GM23338 (cell line): ENCODE measurements at regions not wholly inside any gene's neighbourhood (a gene's known extent, or its start where the extent isn't known, plus 50 kb on each side); places are given as distances from the start of the nearest gene placed in this dataset.

ENCODE experiments used
- ATAC-seq: fragments of 200-7000 bp; cut with Tn5 transposase; 3 replicates; pipeline ENCODE4 v1.9.1; 2020
- DNase-seq: peaks from one replicate; pipeline ENCODE4 v3.0.0-alpha.2; 2015; ENCODE audit warnings: low spot score
- H2AFZ ChIP-seq: fragments of 200-600 bp; sonication (generic); 2 replicates; pipeline ENCODE4 v1.8.0; 2016; ENCODE audit warnings: antibody characterized with exemption, mild to moderate bottlenecking, moderate library complexity
- H3F3A ChIP-seq: fragments of 200-600 bp; sonication (generic); replicated peaks from 2 replicates; pipeline ENCODE4 v1.8.0; 2017; ENCODE audit warnings: antibody characterized with exemption, mixed run types, low read depth
- H3K27ac ChIP-seq: fragments of 200-600 bp; sonication (generic); 2 replicates; pipeline ENCODE4 v1.6.1; 2016; ENCODE audit warnings: low read depth
- H3K27me3 ChIP-seq: fragments of 200-600 bp; sonication (generic); 2 replicates; pipeline ENCODE4 v1.8.0; 2016; ENCODE audit warnings: mild to moderate bottlenecking, mixed run types, moderate library complexity; ENCODE audit not compliant: insufficient read depth
- H3K36me3 ChIP-seq: fragments of 200-600 bp; sonication (generic); 2 replicates; pipeline ENCODE4 v1.8.0; 2016; ENCODE audit warnings: mild to moderate bottlenecking; ENCODE audit not compliant: insufficient read depth
- H3K4me1 ChIP-seq: fragments of 200-600 bp; sonication (generic); 2 replicates; pipeline ENCODE4 v1.8.0; 2016; ENCODE audit warnings: mild to moderate bottlenecking, moderate library complexity; ENCODE audit not compliant: insufficient read depth
- H3K4me2 ChIP-seq: fragments of 200-600 bp; sonication (generic); 2 replicates; pipeline ENCODE4 v1.7.1; 2017; ENCODE audit warnings: mixed run types
- H3K4me3 ChIP-seq: fragments of 200-600 bp; sonication (generic); 2 replicates; pipeline ENCODE4 v1.6.1; 2016; ENCODE audit warnings: mixed run types
- H3K79me2 ChIP-seq: fragments of 200-600 bp; sonication (generic); replicated peaks from 2 replicates; pipeline ENCODE4 v1.8.0; 2017; ENCODE audit warnings: mild to moderate bottlenecking; ENCODE audit not compliant: insufficient read depth
- H3K9me2 ChIP-seq: fragments of 200-600 bp; sonication (generic); 2 replicates; pipeline ENCODE4 v1.8.0; 2017; ENCODE audit not compliant: insufficient read depth
- H4K20me1 ChIP-seq: fragments of 200-600 bp; sonication (generic); replicated peaks from 2 replicates; pipeline ENCODE4 v1.8.0; 2017; ENCODE audit warnings: mild to moderate bottlenecking; ENCODE audit not compliant: insufficient read depth
- H3K27ac Mint-ChIP-seq: 2 replicates; pipeline ENCODE4 v1.8.0; 2020; ENCODE audit warnings: inconsistent platforms, mild to moderate bottlenecking, moderate library complexity, mixed read lengths
- H3K27me3 Mint-ChIP-seq: 3 replicates; pipeline ENCODE4 v1.8.0; 2022; ENCODE audit warnings: low read depth, mild to moderate bottlenecking, moderate library complexity, mixed read lengths, inconsistent platforms; ENCODE audit not compliant: insufficient read depth, poor library complexity
- H3K36me3 Mint-ChIP-seq: 3 replicates; pipeline ENCODE4 v1.8.0; 2021; ENCODE audit warnings: low read depth, mild to moderate bottlenecking, inconsistent platforms, moderate library complexity, mixed read lengths
- H3K4me1 Mint-ChIP-seq: 3 replicates; pipeline ENCODE4 v1.8.0; 2020; ENCODE audit warnings: mild to moderate bottlenecking, inconsistent platforms, mixed read lengths
- H3K4me3 Mint-ChIP-seq: 3 replicates; pipeline ENCODE4 v1.8.0; 2021; ENCODE audit warnings: moderate library complexity, mild to moderate bottlenecking, inconsistent platforms, mixed read lengths
- H3K9me3 Mint-ChIP-seq: 3 replicates; pipeline ENCODE4 v1.8.0; 2020; ENCODE audit warnings: moderate library complexity, mild to moderate bottlenecking, inconsistent platforms, mixed read lengths
- CTCF ChIP-seq, 2 experiments: fragments of 200-600 bp in 1 of 2; sonication (generic) in 1 of 2; conservative IDR thresholded peaks; 2 replicates each; pipeline versions ENCODE4 v1.5.1 to v1.6.1; 2016 to 2017; ENCODE audit warnings: antibody characterized with exemption in 2 of 2, low read depth in 2 of 2, mild to moderate bottlenecking in 2 of 2, moderate library complexity in 1 of 2
- EZH2 ChIP-seq: fragments of 200-600 bp; sonication (generic); IDR thresholded peaks from one replicate; pipeline ENCODE4 v1.8.0; 2017; ENCODE audit warnings: antibody characterized with exemption, mild to moderate bottlenecking, low read depth; ENCODE audit not compliant: unreplicated experiment
- JUNB ChIP-seq: IDR thresholded peaks from one replicate; pipeline ENCODE4 v1.6.1; 2016; ENCODE audit warnings: antibody characterized with exemption; ENCODE audit not compliant: unreplicated experiment
- NANOG ChIP-seq: IDR thresholded peaks from 2 replicates; pipeline ENCODE4 v1.6.1; 2016; ENCODE audit warnings: antibody characterized with exemption, borderline replicate concordance
- POLR2AphosphoS5 ChIP-seq: IDR thresholded peaks from 2 replicates; pipeline ENCODE4 v1.6.1; 2016; ENCODE audit warnings: antibody characterized with exemption, low read depth
- STAT1 ChIP-seq: IDR thresholded peaks from one replicate; pipeline ENCODE4 v1.6.1; 2016; ENCODE audit warnings: antibody characterized with exemption; ENCODE audit not compliant: unreplicated experiment
- ZNF114 ChIP-seq: fragments of 250-450 bp; sonication (Bioruptor Pico); IDR thresholded peaks from 2 replicates; pipeline ENCODE4 v1.5.0; 2020; ENCODE audit warnings: mild to moderate bottlenecking, moderate library complexity
- ZNF331 ChIP-seq: fragments of 250-450 bp; sonication (Bioruptor Pico); IDR thresholded peaks from 2 replicates; pipeline ENCODE4 v1.5.0; 2020; ENCODE audit warnings: low read depth, mild to moderate bottlenecking, moderate library complexity
- TF ChIP-seq, protein P1 (sequence below): IDR thresholded peaks from 2 replicates; pipeline ENCODE4 v1.6.1; 2016; ENCODE audit warnings: antibody characterized with exemption
- TF ChIP-seq, protein P2 (sequence below): fragments of 250-450 bp; sonication (Bioruptor Pico); IDR thresholded peaks from 2 replicates; pipeline ENCODE4 v1.5.0; 2020; ENCODE audit warnings: mild to moderate bottlenecking, moderate library complexity

DNA sequence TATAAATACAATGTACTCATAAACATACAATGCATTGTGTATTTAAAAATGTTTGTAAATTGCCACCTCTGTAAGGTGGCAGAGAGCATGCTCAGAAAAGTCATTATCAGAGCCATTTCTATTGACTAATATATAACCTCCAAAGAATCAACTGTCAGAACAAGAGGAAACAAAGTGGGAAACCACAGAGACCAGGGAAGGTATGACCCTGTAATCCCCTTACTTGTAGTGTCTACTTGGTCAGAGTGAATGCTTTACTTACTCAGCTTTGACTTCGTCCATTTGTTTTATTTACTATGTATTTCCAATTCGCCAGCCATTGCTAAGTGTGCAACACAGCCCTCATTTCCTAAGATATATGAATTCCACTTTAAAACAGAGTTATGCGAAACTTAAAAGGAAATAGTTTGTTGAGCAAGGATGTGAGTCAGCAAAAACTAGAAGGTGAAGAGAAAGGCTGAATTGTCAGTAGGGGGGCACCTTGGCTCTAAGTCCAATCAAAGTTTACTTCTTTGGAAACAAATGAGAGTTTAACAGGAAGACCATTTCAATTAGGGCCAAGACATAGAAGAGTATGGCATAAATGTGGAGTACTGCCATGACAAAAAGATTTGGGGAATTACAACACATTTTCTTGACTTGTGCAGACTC lies 671.7 kb upstream of the PTBP2 start:
- Mint-ChIP-seq H3K27me3 (no peaks in the 10 kb centered on the region), H3K27ac (no peak overlapping the region), H3K36me3 (peaks cover 15% of the 10 kb centered on the region), H3K9me3 (peaks cover 14% of the 10 kb centered on the region), H3K4me1 (no peaks in the 10 kb centered on the region), H3K4me3 (no peak overlapping the region)
- no peaks in the 10 kb centered on the region for H3K36me3 ChIP-seq
- ATAC-seq = no peak
- H2AFZ ChIP-seq = peak overlapping the region; percentile 85; the same call in 1 of the 2 replicates
- no peaks in the 10 kb centered on the region for H3K27me3 ChIP-seq
- H3K4me2 ChIP-seq = no peak overlapping the region
- no peak for DNase-seq
- peaks cover 24% of the 10 kb centered on the region for H3K9me2 ChIP-seq
- H3F3A ChIP-seq = no peaks in the 10 kb centered on the region
- no peaks in the 10 kb centered on the region for H3K4me1 ChIP-seq
- TF ChIP-seq CTCF (conservative IDR thresholded peaks at IDR 0.05; ENCODE audit: low read depth in 2 of 2) (no peak), NANOG (no peak), EZH2 (no peak), JUNB (no peak), ZNF331 (no peak)
- H4K20me1 ChIP-seq = no peaks in the 10 kb centered on the region
- no peak overlapping the region for H3K4me3 ChIP-seq
- no peak overlapping the region for H3K27ac ChIP-seq
- no peaks in the 10 kb centered on the region for H3K79me2 ChIP-seq

DNA sequence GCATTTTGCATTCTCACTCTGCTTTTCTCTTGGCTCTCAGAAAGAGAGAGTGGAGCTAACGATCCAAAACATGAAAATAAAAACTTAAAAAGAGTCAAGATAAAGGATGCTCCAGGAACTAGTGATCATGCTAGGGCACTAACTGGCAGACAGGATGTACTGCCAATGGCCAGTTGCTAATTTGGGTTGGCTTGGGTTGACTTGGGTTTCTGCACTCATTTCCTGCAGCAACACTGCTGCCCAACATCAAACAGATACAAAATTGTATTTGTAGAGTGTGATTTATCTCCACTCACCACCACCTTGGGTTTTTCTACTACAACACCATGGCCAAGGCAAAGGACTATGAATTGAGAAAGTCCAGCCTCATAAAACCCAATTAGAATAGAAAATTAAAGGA lies 662.3 kb upstream of the PTBP2 start:
- ATAC-seq = no peak
- H3F3A ChIP-seq = no peaks in the 10 kb centered on the region
- no peaks in the 10 kb centered on the region for H3K79me2 ChIP-seq
- DNase-seq = no peak
- H3K27ac ChIP-seq = no peak overlapping the region
- peaks cover 11% of the 10 kb centered on the region for H3K36me3 ChIP-seq
- no peak overlapping the region for H3K27ac Mint-ChIP-seq
- peaks cover 14% of the 10 kb centered on the region for H3K4me1 Mint-ChIP-seq
- peaks cover 52% of the 10 kb centered on the region for H3K9me3 Mint-ChIP-seq
- no peak overlapping the region for H3K4me3 ChIP-seq
- no peaks in the 10 kb centered on the region for H3K27me3 ChIP-seq
- peaks cover 53% of the 10 kb centered on the region for H3K36me3 Mint-ChIP-seq
- no peaks in the 10 kb centered on the region for H4K20me1 ChIP-seq
- peaks cover 8% of the 10 kb centered on the region; the same call in 1 of the 2 replicates for H3K9me2 ChIP-seq
- H3K27me3 Mint-ChIP-seq = peaks cover 4% of the 10 kb centered on the region
- no peak overlapping the region for H3K4me2 ChIP-seq
- H3K4me1 ChIP-seq = peaks cover 15% of the 10 kb centered on the region; the same call in 1 of the 2 replicates
- no peak overlapping the region for H2AFZ ChIP-seq
- H3K4me3 Mint-ChIP-seq = no peak overlapping the region
- TF ChIP-seq EZH2 = no peak
- TF ChIP-seq, protein P1, sequence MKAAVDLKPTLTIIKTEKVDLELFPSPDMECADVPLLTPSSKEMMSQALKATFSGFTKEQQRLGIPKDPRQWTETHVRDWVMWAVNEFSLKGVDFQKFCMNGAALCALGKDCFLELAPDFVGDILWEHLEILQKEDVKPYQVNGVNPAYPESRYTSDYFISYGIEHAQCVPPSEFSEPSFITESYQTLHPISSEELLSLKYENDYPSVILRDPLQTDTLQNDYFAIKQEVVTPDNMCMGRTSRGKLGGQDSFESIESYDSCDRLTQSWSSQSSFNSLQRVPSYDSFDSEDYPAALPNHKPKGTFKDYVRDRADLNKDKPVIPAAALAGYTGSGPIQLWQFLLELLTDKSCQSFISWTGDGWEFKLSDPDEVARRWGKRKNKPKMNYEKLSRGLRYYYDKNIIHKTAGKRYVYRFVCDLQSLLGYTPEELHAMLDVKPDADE = no peak
- TF ChIP-seq, protein P2, sequence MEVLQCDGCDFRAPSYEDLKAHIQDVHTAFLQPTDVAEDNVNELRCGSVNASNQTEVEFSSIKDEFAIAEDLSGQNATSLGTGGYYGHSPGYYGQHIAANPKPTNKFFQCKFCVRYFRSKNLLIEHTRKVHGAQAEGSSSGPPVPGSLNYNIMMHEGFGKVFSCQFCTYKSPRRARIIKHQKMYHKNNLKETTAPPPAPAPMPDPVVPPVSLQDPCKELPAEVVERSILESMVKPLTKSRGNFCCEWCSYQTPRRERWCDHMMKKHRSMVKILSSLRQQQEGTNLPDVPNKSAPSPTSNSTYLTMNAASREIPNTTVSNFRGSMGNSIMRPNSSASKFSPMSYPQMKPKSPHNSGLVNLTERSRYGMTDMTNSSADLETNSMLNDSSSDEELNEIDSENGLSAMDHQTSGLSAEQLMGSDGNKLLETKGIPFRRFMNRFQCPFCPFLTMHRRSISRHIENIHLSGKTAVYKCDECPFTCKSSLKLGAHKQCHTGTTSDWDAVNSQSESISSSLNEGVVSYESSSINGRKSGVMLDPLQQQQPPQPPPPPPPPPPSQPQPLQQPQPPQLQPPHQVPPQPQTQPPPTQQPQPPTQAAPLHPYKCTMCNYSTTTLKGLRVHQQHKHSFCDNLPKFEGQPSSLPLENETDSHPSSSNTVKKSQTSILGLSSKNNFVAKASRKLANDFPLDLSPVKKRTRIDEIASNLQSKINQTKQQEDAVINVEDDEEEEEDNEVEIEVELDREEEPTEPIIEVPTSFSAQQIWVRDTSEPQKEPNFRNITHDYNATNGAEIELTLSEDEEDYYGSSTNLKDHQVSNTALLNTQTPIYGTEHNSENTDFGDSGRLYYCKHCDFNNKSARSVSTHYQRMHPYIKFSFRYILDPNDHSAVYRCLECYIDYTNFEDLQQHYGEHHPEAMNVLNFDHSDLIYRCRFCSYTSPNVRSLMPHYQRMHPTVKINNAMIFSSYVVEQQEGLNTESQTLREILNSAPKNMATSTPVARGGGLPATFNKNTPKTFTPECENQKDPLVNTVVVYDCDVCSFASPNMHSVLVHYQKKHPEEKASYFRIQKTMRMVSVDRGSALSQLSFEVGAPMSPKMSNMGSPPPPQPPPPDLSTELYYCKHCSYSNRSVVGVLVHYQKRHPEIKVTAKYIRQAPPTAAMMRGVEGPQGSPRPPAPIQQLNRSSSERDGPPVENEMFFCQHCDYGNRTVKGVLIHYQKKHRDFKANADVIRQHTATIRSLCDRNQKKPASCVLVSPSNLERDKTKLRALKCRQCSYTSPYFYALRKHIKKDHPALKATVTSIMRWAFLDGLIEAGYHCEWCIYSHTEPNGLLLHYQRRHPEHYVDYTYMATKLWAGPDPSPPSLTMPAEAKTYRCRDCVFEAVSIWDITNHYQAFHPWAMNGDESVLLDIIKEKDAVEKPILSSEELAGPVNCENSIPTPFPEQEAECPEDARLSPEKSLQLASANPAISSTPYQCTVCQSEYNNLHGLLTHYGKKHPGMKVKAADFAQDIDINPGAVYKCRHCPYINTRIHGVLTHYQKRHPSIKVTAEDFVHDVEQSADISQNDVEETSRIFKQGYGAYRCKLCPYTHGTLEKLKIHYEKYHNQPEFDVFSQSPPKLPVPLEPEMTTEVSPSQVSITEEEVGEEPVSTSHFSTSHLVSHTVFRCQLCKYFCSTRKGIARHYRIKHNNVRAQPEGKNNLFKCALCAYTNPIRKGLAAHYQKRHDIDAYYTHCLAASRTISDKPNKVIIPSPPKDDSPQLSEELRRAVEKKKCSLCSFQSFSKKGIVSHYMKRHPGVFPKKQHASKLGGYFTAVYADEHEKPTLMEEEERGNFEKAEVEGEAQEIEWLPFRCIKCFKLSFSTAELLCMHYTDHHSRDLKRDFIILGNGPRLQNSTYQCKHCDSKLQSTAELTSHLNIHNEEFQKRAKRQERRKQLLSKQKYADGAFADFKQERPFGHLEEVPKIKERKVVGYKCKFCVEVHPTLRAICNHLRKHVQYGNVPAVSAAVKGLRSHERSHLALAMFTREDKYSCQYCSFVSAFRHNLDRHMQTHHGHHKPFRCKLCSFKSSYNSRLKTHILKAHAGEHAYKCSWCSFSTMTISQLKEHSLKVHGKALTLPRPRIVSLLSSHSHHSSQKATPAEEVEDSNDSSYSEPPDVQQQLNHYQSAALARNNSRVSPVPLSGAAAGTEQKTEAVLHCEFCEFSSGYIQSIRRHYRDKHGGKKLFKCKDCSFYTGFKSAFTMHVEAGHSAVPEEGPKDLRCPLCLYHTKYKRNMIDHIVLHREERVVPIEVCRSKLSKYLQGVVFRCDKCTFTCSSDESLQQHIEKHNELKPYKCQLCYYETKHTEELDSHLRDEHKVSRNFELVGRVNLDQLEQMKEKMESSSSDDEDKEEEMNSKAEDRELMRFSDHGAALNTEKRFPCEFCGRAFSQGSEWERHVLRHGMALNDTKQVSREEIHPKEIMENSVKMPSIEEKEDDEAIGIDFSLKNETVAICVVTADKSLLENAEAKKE = no peak
- no peak for TF ChIP-seq ZNF331
- TF ChIP-seq JUNB = no peak
- no peak for TF ChIP-seq POLR2AphosphoS5
- TF ChIP-seq ZNF114 (CRISPR knock-in tag) = no peak
- TF ChIP-seq STAT1 = no peak
- TF ChIP-seq NANOG = no peak
